HepG2 (cell line): ENCODE measurements at regions not wholly inside any gene's neighbourhood (a gene's known extent, or its start where the extent isn't known, plus 50 kb on each side); places are given as distances from the start of the nearest gene placed in this dataset.

Experiments
- ATAC-seq: fragments of 200-7000 bp; cut with Tn5 transposase; 3 replicates; pipeline ENCODE4 v1.9.1; 2020; ENCODE audit warnings: mild to moderate bottlenecking, moderate library complexity
- BruUV-seq: library from RNA; stranded (reverse); fragments of 400-500 nt; replicated peaks from 2 replicates; lab custom pipeline; 2021; lab: Mats Ljungman, UMichigan
- CTCF ChIA-PET: fragments of 300-600 bp; formaldehyde crosslinking; extraction: SDS; loops from one replicate; lab custom pipeline; 2021; ENCODE audit warnings: low total read pairs, inconsistent platforms, low intra/inter-chr PET ratio; lab: Yijun Ruan, JAX
- POLR2A ChIA-PET: fragments of 350-600 bp; sonication (Branson Sonifier 250); formaldehyde crosslinking; loops from one replicate; lab custom pipeline; 2020; ENCODE audit warnings: antibody characterized with exemption, inconsistent platforms; lab: Yijun Ruan, JAX
- DNase-seq: peaks from one replicate; pipeline ENCODE4 v3.0.0-alpha.2; 2015; ENCODE audit warnings: low spot score
- FAIRE-seq: peaks from 3 replicates; lab custom pipeline; 2011; peaks lifted over from hg19 to GRCh38; lab: Jason Lieb, UNC
- H2AFZ ChIP-seq: one replicate; pipeline ENCODE4 v1.6.1; 2011; ENCODE audit warnings: low read length, inconsistent platforms
- H3K27ac ChIP-seq: fragments of 300-600 bp; 3 replicates; pipeline ENCODE4 v1.8.0; 2011; ENCODE audit warnings: mixed run types, mild to moderate bottlenecking, mixed read lengths, low read length, inconsistent platforms; ENCODE audit not compliant: insufficient read depth; ENCODE audit errors: extremely low read length
- H3K27me3 ChIP-seq, 2 experiments: fragments of 200-600 bp in 1 of 2; 2 replicates in 1 of 2; 3 replicates in 1 of 2; pipeline versions ENCODE4 v1.6.0 to v1.8.0; 2011; ENCODE audit warnings: low read length in 2 of 2, mild to moderate bottlenecking in 2 of 2, moderate library complexity in 2 of 2, inconsistent platforms in 1 of 2; ENCODE audit not compliant: insufficient read depth in 2 of 2, control insufficient read depth in 1 of 2
- H3K36me3 ChIP-seq, 2 experiments: fragments of 200-600 bp in 1 of 2; replicated peaks in 1 of 2; 2 replicates in 1 of 2; 3 replicates in 1 of 2; pipeline versions ENCODE4 v1.5.1 to v1.8.0; 2011; ENCODE audit warnings: low read length in 2 of 2, inconsistent platforms in 1 of 2; ENCODE audit not compliant: insufficient read depth in 2 of 2, control insufficient read depth in 1 of 2
- H3K4me1 ChIP-seq: 2 replicates; pipeline ENCODE4 v1.5.1; 2012; ENCODE audit warnings: low read length, inconsistent platforms; ENCODE audit not compliant: insufficient read depth
- H3K4me2 ChIP-seq: 2 replicates; pipeline ENCODE4 v1.6.0; 2011; ENCODE audit warnings: low read depth, low read length, inconsistent platforms
- H3K4me3 ChIP-seq, 3 experiments: fragments of 200-600 bp in 1 of 3; sonication (generic), shearing (Covaris generic) in 1 of 3; replicated peaks in 1 of 3; 2 replicates each; pipeline ENCODE4 v1.5.1; 2011 to 2016; ENCODE audit warnings: low read length in 3 of 3, inconsistent platforms in 2 of 3, low read depth in 2 of 3, mild to moderate bottlenecking in 2 of 3, control low read depth in 1 of 3, mixed read lengths in 1 of 3; ENCODE audit not compliant: insufficient read depth in 1 of 3
- H3K79me2 ChIP-seq: one replicate; pipeline ENCODE4 v1.6.1; 2011; ENCODE audit warnings: low read length, inconsistent platforms; ENCODE audit not compliant: insufficient read depth
- H3K9ac ChIP-seq: 2 replicates; pipeline ENCODE4 v1.6.0; 2011; ENCODE audit warnings: mild to moderate bottlenecking, low read depth, low read length, inconsistent platforms; ENCODE audit not compliant: insufficient read depth
- H3K9me3 ChIP-seq: 2 replicates; pipeline ENCODE4 v1.5.1; 2012; ENCODE audit warnings: mild to moderate bottlenecking, low read length
- H4K20me1 ChIP-seq: 2 replicates; pipeline ENCODE4 v1.6.0; 2011; ENCODE audit warnings: inconsistent platforms, mild to moderate bottlenecking, low read length, moderate library complexity; ENCODE audit not compliant: insufficient read depth
- IKZF5 ChIP-seq: IDR thresholded peaks from 2 replicates; pipeline ENCODE4 v1.6.1; 2018; ENCODE audit warnings: missing genetic modification reagents, mild to moderate bottlenecking, missing compliant biosample characterization
- MEIS2 ChIP-seq: sonication (generic); formaldehyde crosslinking; IDR thresholded peaks from 2 replicates; pipeline ENCODE4 v1.9.0; 2021; ENCODE audit warnings: mild to moderate bottlenecking, missing genetic modification reagents
- PBX3 ChIP-seq: sonication (generic); formaldehyde crosslinking; IDR thresholded peaks from 2 replicates; pipeline ENCODE4 v1.8.1; 2023; ENCODE audit warnings: missing genetic modification reagents, inconsistent platforms, borderline replicate concordance
- RBAK ChIP-seq: sonication (generic); formaldehyde crosslinking; IDR thresholded peaks from 2 replicates; pipeline ENCODE4 v1.5.1; 2020; ENCODE audit warnings: mild to moderate bottlenecking, missing genetic modification reagents
- REL ChIP-seq: sonication (generic); formaldehyde crosslinking; conservative IDR thresholded peaks from 2 replicates; pipeline ENCODE4 v1.8.0; 2022; ENCODE audit warnings: mild to moderate bottlenecking, missing genetic modification reagents, moderate library complexity
- REXO4 ChIP-seq: sonication (generic); formaldehyde crosslinking; IDR thresholded peaks from 2 replicates; pipeline ENCODE4 v1.8.0; 2022; ENCODE audit warnings: missing genetic modification reagents, mild to moderate bottlenecking, borderline replicate concordance
- SKI ChIP-seq: fragments of 450-650 bp; IDR thresholded peaks from one replicate; pipeline ENCODE4 v1.6.1; 2018; ENCODE audit warnings: mild to moderate bottlenecking; ENCODE audit not compliant: partially characterized antibody
- ZKSCAN5 ChIP-seq: sonication (generic); formaldehyde crosslinking; IDR thresholded peaks from 2 replicates; pipeline ENCODE4 v1.5.1; 2020; ENCODE audit warnings: mild to moderate bottlenecking, missing genetic modification reagents
- ZNF160 ChIP-seq: sonication (generic); formaldehyde crosslinking; IDR thresholded peaks from 2 replicates; pipeline ENCODE4 v1.8.0; 2022; ENCODE audit warnings: mild to moderate bottlenecking, inconsistent platforms, missing genetic modification reagents
- ZNF598 ChIP-seq: sonication (generic); formaldehyde crosslinking; IDR thresholded peaks from 2 replicates; pipeline ENCODE4 v1.5.1; 2020; ENCODE audit warnings: mild to moderate bottlenecking, missing genetic modification reagents, borderline replicate concordance
- ZSCAN22 ChIP-seq: sonication (generic); formaldehyde crosslinking; IDR thresholded peaks from 2 replicates; pipeline ENCODE4 v1.4.0; 2020; ENCODE audit warnings: mild to moderate bottlenecking, missing genetic modification reagents
- ZSCAN9 ChIP-seq: IDR thresholded peaks from 2 replicates; pipeline ENCODE4 v1.6.1; 2016; ENCODE audit warnings: borderline replicate concordance
- WGBS: methylation state at CpG from one replicate; pipeline ENCODE4 v1.1.6; 2017; ENCODE audit warnings: low lambda C conversion rate; 5-methylcytosine and 5-hydroxymethylcytosine counted together
- in situ Hi-C: cut with HindIII; loops from 2 replicates; pipeline ENCODE4 v1.10.0; 2017; ENCODE audit warnings: low pct_unique_long_range_greater_than_20kb; ENCODE audit not compliant: extremely low pct_ligation_motif_present
- intact Hi-C: fragments of 100-400 bp; cut with micrococcal nuclease; formaldehyde crosslinking; loops from one replicate; pipeline ENCODE4 v1.10.0; 2022; ENCODE audit not compliant: unreplicated experiment

- no peaks in the 10 kb centered on the region for H3K4me1 ChIP-seq
- TF ChIP-seq ZNF160 (CRISPR knock-in tag) = no peak
- no peak for TF ChIP-seq REL (CRISPR knock-in tag)
- TF ChIP-seq RBAK (CRISPR knock-in tag) = no peak
- no peak for TF ChIP-seq PBX3 (CRISPR knock-in tag)
- TF ChIP-seq ZNF598 (CRISPR knock-in tag) = no peak
- no peak for TF ChIP-seq IKZF5 (CRISPR knock-in tag)
- no peak for TF ChIP-seq SKI
- TF ChIP-seq ZSCAN9 = no peak
- TF ChIP-seq REXO4 (CRISPR knock-in tag) = no peak
- TF ChIP-seq MEIS2 (CRISPR knock-in tag) = no peak
- no peak for TF ChIP-seq ZSCAN22 (CRISPR knock-in tag)
- no peak for TF ChIP-seq ZKSCAN5 (CRISPR knock-in tag)
- H3K4me3 ChIP-seq = no peak overlapping the region
- no peaks in the 10 kb centered on the region for H3K9me3 ChIP-seq
- ChIA-PET CTCF (no interaction called here), POLR2A (no interaction called here)
- H3K36me3 ChIP-seq = no peaks in the 10 kb centered on the region
- no TSS peak for BruUV-seq
- no peak overlapping the region for H3K4me2 ChIP-seq
- 14% methylated on average over 1 of the region's 1 CpG for WGBS
- DNase-seq = no peak
- no peaks in the 10 kb centered on the region for H4K20me1 ChIP-seq
- no peak overlapping the region for H2AFZ ChIP-seq
- no peaks in the 10 kb centered on the region for H3K27me3 ChIP-seq
- in situ Hi-C loops (no loop called here), intact Hi-C loops (no loop called here)
- H3K79me2 ChIP-seq = no peaks in the 10 kb centered on the region
- ATAC-seq = no peak
- no peak overlapping the region for H3K9ac ChIP-seq
- FAIRE-seq = no peak
- H3K27ac ChIP-seq = no peak overlapping the region
Measured at GRCh38 chr2:189247276-189247675, 67.7 kb upstream of the COL5A2 start.
